Heart left ventricle (tissue), 13 donors: ENCODE measurements at regions not wholly inside any gene's neighbourhood (a gene's known extent, or its start where the extent isn't known, plus 50 kb on each side); places are given as distances from the start of the nearest gene placed in this dataset.

Experiments
- CTCF ChIP-seq, 12 donors: fragments of 200-600 bp; sonication (generic) in 4 of 12; IDR thresholded peaks; one replicate each; pipeline versions ENCODE4 v1.5.0 to v1.8.0; 2018 to 2022; ENCODE audit warnings: antibody characterized with exemption in 12 of 12, mild to moderate bottlenecking in 5 of 12
- POLR2A ChIP-seq, 2 donors: fragments of 450-650 bp; IDR thresholded peaks; one replicate each; pipeline ENCODE4 v1.6.1; 2017; ENCODE audit warnings: antibody characterized with exemption in 2 of 2, mild to moderate bottlenecking in 2 of 2, moderate library complexity in 2 of 2
- donor health status: ischemic (EF 13 %, LVEDD 7.1; RV severe dilation, severe dysfunction).
- donor health status: DM: no; HTN: yes; CAD: no.
- donor health status: DM: no; HTN: no; CAD: no.
- donor health status: ischemic (EF 25% LVEDD 6.9; RV normal size, moderate dysfunction).
- donor health status: ischemic (EF 25% LVEDD 5.7; RV mildly dilated, moderate dysfunction).
- donor health status: ischemic (EF 35%, LVEDD 5.7; RV mildly dilated, moderate dysfunction).
- donor health status: nonischemic (EF 11% LVEDD 7.7; RV severe dilation, severe dysfunction).
- donor health status: DM: yes; HTN: yes; CAD: no.
- donor health status: PGD.
- donor health status: ischemic (EF 29% LVEDD 5.4; RV normal size, mild dysfunction).
- donor health status: nonischemic (EF 23%, LVEDD 6.1; RV moderate dilation, normal function).

- no peak for TF ChIP-seq CTCF (IDR thresholded peaks at IDR 0.05)
- TF ChIP-seq POLR2A (IDR thresholded peaks at IDR 0.05) = no peak
Measured at GRCh38 chr6:72519871-72520270, 102.0 kb upstream of the KCNQ5 start.
